DOHH2 (cell line): ENCODE measurements at regions not wholly inside any gene's neighbourhood (a gene's known extent, or its start where the extent isn't known, plus 50 kb on each side); places are given as distances from the start of the nearest gene placed in this dataset.

Experiments used
- H3F3A ChIP-seq: fragments of 200-600 bp; sonication (generic), shearing (Covaris generic); 2 replicates; pipeline ENCODE4 v1.6.0; 2016; ENCODE audit warnings: antibody characterized with exemption, mild to moderate bottlenecking; ENCODE audit not compliant: control insufficient read depth, insufficient read depth
- H3K27ac ChIP-seq: fragments of 200-600 bp; sonication (generic); 2 replicates; pipeline ENCODE4 v1.5.1; 2014; ENCODE audit warnings: low read depth, mild to moderate bottlenecking, low read length, moderate library complexity
- H3K27me3 ChIP-seq: fragments of 200-600 bp; sonication (generic); 2 replicates; pipeline ENCODE4 v1.6.1; 2014; ENCODE audit warnings: mild to moderate bottlenecking, low read length, mixed read lengths; ENCODE audit not compliant: control insufficient read depth
- H3K36me3 ChIP-seq: fragments of 200-600 bp; sonication (generic); 2 replicates; pipeline ENCODE4 v1.6.1; 2014; ENCODE audit warnings: mild to moderate bottlenecking, low read length, moderate library complexity, mixed read lengths; ENCODE audit not compliant: control insufficient read depth
- H3K4me1 ChIP-seq: fragments of 200-600 bp; sonication (generic); 2 replicates; pipeline ENCODE4 v1.6.1; 2014; ENCODE audit warnings: mild to moderate bottlenecking, low read length, mixed read lengths; ENCODE audit not compliant: control insufficient read depth
- H3K4me2 ChIP-seq: fragments of 200-600 bp; sonication (generic); 2 replicates; pipeline ENCODE4 v1.6.0; 2014; ENCODE audit warnings: mild to moderate bottlenecking, low read length, moderate library complexity
- H3K4me3 ChIP-seq: fragments of 200-600 bp; sonication (generic); 2 replicates; pipeline ENCODE4 v1.5.1; 2014; ENCODE audit warnings: mild to moderate bottlenecking, low read length, mixed read lengths
- H3K79me2 ChIP-seq: fragments of 200-600 bp; sonication (generic); 2 replicates; pipeline ENCODE4 v1.6.1; 2014; ENCODE audit warnings: mild to moderate bottlenecking, low read length, mixed read lengths; ENCODE audit not compliant: control insufficient read depth
- H3K9me2 ChIP-seq: fragments of 200-600 bp; sonication (generic); replicated peaks from 2 replicates; pipeline ENCODE4 v1.6.1; 2014; ENCODE audit warnings: mild to moderate bottlenecking, low read length, mixed read lengths; ENCODE audit not compliant: control insufficient read depth
- H3K9me3 ChIP-seq: fragments of 200-600 bp; sonication (generic); 2 replicates; pipeline ENCODE4 v1.6.1; 2014; ENCODE audit warnings: antibody characterized with exemption, low read length, mixed read lengths; ENCODE audit not compliant: control insufficient read depth, insufficient read depth
- H4K20me1 ChIP-seq: fragments of 200-600 bp; sonication (generic); 2 replicates; pipeline ENCODE4 v1.6.0; 2014; ENCODE audit warnings: low read depth, mild to moderate bottlenecking, antibody characterized with exemption, low read length, moderate library complexity; ENCODE audit not compliant: control insufficient read depth, insufficient read depth
- EZH2phosphoT487 ChIP-seq: fragments of 200-600 bp; sonication (generic); IDR thresholded peaks from 2 replicates; pipeline ENCODE4 v1.6.1; 2017; ENCODE audit warnings: borderline replicate concordance, mild to moderate bottlenecking, antibody characterized with exemption, low read length, moderate library complexity, mixed read lengths
- TF ChIP-seq, protein P1 (sequence below): fragments of 200-600 bp; sonication (generic); IDR thresholded peaks from one replicate; pipeline ENCODE4 v1.5.1; 2014; ENCODE audit warnings: antibody characterized with exemption, mild to moderate bottlenecking, low read depth, low read length; ENCODE audit not compliant: poor library complexity, severe bottlenecking

- H3K27ac ChIP-seq, result no peak overlapping the region
- no peaks in the 10 kb centered on the region for H3F3A ChIP-seq
- no peaks in the 10 kb centered on the region for H4K20me1 ChIP-seq
- no peak for TF ChIP-seq EZH2phosphoT487
- TF ChIP-seq, protein P1, sequence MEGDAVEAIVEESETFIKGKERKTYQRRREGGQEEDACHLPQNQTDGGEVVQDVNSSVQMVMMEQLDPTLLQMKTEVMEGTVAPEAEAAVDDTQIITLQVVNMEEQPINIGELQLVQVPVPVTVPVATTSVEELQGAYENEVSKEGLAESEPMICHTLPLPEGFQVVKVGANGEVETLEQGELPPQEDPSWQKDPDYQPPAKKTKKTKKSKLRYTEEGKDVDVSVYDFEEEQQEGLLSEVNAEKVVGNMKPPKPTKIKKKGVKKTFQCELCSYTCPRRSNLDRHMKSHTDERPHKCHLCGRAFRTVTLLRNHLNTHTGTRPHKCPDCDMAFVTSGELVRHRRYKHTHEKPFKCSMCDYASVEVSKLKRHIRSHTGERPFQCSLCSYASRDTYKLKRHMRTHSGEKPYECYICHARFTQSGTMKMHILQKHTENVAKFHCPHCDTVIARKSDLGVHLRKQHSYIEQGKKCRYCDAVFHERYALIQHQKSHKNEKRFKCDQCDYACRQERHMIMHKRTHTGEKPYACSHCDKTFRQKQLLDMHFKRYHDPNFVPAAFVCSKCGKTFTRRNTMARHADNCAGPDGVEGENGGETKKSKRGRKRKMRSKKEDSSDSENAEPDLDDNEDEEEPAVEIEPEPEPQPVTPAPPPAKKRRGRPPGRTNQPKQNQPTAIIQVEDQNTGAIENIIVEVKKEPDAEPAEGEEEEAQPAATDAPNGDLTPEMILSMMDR, result no peak
- no peak overlapping the region for H3K4me2 ChIP-seq
- H3K36me3 ChIP-seq, result no peaks in the 10 kb centered on the region
- H3K4me3 ChIP-seq, result no peak overlapping the region
- no peaks in the 10 kb centered on the region for H3K79me2 ChIP-seq
- no peaks in the 10 kb centered on the region for H3K4me1 ChIP-seq
- H3K9me2 ChIP-seq, result no peaks in the 10 kb centered on the region
- no peaks in the 10 kb centered on the region for H3K9me3 ChIP-seq
- no peaks in the 10 kb centered on the region for H3K27me3 ChIP-seq
Measured at GRCh38 chr18:61085036-61085435, 248.2 kb upstream of the CDH20 start.

DNA sequence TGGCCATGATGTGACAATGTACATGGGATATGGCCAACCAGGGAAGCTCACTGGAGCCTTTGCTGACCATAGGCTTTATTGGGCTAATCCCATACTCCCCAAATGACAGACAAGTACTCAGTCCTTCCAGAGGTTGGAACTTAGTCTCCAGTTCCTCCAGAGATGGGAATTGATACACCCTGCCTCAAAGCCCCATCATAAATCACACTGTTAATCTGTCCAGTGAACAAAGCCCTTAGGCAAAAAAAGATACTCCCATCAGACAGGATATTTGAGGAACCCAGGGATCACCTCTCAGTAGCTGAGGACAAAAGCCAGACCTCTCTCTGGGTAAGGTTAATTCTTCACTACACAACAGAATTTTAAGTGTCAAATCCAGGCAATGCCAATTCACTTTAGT is 247.5 kb upstream of the CDH20 start:
- Histone ChIP-seq H3K79me2 (no peaks in the 10 kb centered on the region), H3K27me3 (no peaks in the 10 kb centered on the region), H4K20me1 (no peaks in the 10 kb centered on the region), H3K9me3 (no peaks in the 10 kb centered on the region), H3K36me3 (no peaks in the 10 kb centered on the region), H3K4me1 (no peaks in the 10 kb centered on the region), H3F3A (no peaks in the 10 kb centered on the region), H3K9me2 (no peaks in the 10 kb centered on the region), H3K27ac (no peak overlapping the region), H3K4me2 (no peak overlapping the region), H3K4me3 (no peak overlapping the region)
- TF ChIP-seq, protein P1, result no peak
- no peak for TF ChIP-seq EZH2phosphoT487

DNA sequence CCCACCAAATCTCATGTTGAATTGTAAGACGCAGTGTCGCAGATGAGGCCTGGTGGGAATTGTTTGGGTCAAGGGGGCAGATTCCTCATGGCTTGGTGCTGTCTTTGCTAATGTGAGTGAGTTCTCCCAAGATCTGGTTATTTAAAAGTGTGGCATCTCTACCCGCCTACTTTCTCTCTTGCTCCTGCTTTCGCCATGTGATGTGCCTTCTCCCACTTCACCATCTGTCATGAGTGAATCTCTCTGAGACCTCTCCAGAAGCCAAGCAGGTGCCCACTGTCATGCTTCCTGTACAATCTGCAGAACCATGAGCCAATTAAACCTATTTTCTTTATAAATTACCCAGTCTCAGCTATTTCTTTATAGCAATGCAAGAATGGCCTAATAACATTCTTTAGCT is 246.6 kb upstream of the CDH20 start:
- H4K20me1 ChIP-seq, result no peaks in the 10 kb centered on the region
- no peaks in the 10 kb centered on the region for H3K79me2 ChIP-seq
- no peaks in the 10 kb centered on the region for H3K27me3 ChIP-seq
- no peaks in the 10 kb centered on the region for H3F3A ChIP-seq
- H3K36me3 ChIP-seq, result no peaks in the 10 kb centered on the region
- no peaks in the 10 kb centered on the region for H3K9me2 ChIP-seq
- no peaks in the 10 kb centered on the region for H3K9me3 ChIP-seq
- H3K27ac ChIP-seq, result no peak overlapping the region
- H3K4me3 ChIP-seq, result no peak overlapping the region
- TF ChIP-seq, protein P1, result no peak
- TF ChIP-seq EZH2phosphoT487, result no peak
- H3K4me2 ChIP-seq, result no peak overlapping the region
- H3K4me1 ChIP-seq, result no peaks in the 10 kb centered on the region

GRCh38 chr18:61091379-61091778 is 241.9 kb upstream of the CDH20 start:
- no peak overlapping the region for H3K4me3 ChIP-seq
- TF ChIP-seq, protein P1, result no peak

More at GRCh38 chr18:61091379-61091778, 241.9 kb upstream of the CDH20 start:
- Histone ChIP-seq H3K4me2 (no peak overlapping the region), H3K27me3 (no peaks in the 10 kb centered on the region), H3K79me2 (no peaks in the 10 kb centered on the region), H3F3A (no peaks in the 10 kb centered on the region), H3K27ac (no peak overlapping the region), H3K9me2 (no peaks in the 10 kb centered on the region), H3K9me3 (no peaks in the 10 kb centered on the region), H3K36me3 (no peaks in the 10 kb centered on the region), H3K4me1 (no peaks in the 10 kb centered on the region), H4K20me1 (no peaks in the 10 kb centered on the region)
